ENCODE measurements at regions not wholly inside any gene's neighbourhood (a gene's known extent, or its start where the extent isn't known, plus 50 kb on each side); places are given as distances from the start of the nearest gene placed in this dataset.

DNA sequence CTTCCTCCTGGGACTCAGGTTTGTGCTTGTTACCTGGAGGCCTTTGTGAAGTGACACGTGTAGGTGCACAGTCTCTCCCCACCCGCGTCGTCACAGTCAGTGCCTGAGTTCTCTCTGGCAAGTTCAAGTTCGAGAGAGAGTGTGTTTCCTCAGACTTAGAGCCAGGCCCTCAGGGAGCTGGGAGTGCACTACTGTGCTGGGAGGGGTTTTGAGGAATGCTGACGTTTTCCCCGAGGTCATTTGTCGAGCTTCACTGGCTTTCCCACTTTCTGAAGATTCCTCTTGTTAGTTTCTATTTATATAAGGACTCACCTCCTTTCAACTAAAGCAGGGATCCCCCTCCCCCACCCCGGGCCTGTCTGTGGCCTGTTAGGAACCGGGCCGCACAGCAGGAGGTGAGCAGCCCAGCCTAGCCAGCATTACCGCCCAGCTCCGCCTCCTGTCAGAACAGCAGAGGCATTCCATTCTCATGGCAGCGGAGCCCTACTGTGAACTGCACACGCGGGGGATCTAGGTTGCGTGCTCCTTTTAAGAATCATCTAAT is 209.2 kb downstream of the DIRAS2 start:
- no peak for ATAC-seq (ENCODE audit: poor library complexity)
- ChIA-PET CTCF (no interaction called here), POLR2A (no interaction called here)
- no peaks in the 10 kb centered on the region for H3K4me1 ChIP-seq (ENCODE audit: insufficient read depth, low read length)
- no peak overlapping the region for H3K4me3 ChIP-seq (ENCODE audit: low read length)
- Mint-ChIP-seq H3K27ac (no peak overlapping the region), H3K4me3 (no peak overlapping the region), H3K36me3 (ENCODE audit: low read depth) (no peaks in the 10 kb centered on the region), H3K4me1 (ENCODE audit: low read depth) (no peaks in the 10 kb centered on the region), H3K9me3 (no peaks in the 10 kb centered on the region), H3K27me3 (peaks cover 43% of the 10 kb centered on the region)
- no peaks in the 10 kb centered on the region for H3K36me3 ChIP-seq (ENCODE audit: insufficient read depth, low read length)
- H3K27me3 ChIP-seq (ENCODE audit: control insufficient read depth in 1 of 2, insufficient read depth in 2 of 2, low read length in 2 of 2): peaks cover 10 to 15% of the 10 kb centered on the region in 2 experiments
- DNase-seq: no peak
- H3K9me3 ChIP-seq (ENCODE audit: control insufficient read depth in 1 of 2, insufficient read depth in 1 of 2, low read length in 2 of 2): no peaks in the 10 kb centered on the region
- TF ChIP-seq, protein P1, sequence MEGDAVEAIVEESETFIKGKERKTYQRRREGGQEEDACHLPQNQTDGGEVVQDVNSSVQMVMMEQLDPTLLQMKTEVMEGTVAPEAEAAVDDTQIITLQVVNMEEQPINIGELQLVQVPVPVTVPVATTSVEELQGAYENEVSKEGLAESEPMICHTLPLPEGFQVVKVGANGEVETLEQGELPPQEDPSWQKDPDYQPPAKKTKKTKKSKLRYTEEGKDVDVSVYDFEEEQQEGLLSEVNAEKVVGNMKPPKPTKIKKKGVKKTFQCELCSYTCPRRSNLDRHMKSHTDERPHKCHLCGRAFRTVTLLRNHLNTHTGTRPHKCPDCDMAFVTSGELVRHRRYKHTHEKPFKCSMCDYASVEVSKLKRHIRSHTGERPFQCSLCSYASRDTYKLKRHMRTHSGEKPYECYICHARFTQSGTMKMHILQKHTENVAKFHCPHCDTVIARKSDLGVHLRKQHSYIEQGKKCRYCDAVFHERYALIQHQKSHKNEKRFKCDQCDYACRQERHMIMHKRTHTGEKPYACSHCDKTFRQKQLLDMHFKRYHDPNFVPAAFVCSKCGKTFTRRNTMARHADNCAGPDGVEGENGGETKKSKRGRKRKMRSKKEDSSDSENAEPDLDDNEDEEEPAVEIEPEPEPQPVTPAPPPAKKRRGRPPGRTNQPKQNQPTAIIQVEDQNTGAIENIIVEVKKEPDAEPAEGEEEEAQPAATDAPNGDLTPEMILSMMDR (IDR thresholded peaks at IDR 0.05): no peak
- intact Hi-C loops (cut with DNase I, micrococcal nuclease): no loop called here
- no peak overlapping the region for H3K27ac ChIP-seq (ENCODE audit: low read depth in 1 of 2, low read length in 2 of 2)

- no peaks in the 10 kb centered on the region for H3K9me3 ChIP-seq (ENCODE audit: control insufficient read depth in 1 of 2, insufficient read depth in 1 of 2, low read length in 2 of 2)
- no peaks in the 10 kb centered on the region for H3K9me3 Mint-ChIP-seq
- H3K27me3 Mint-ChIP-seq: peaks cover 20% of the 10 kb centered on the region
- ChIA-PET POLR2A (no interaction called here), CTCF (no interaction called here)
- H3K4me1 Mint-ChIP-seq (ENCODE audit: low read depth): no peaks in the 10 kb centered on the region
- ATAC-seq (ENCODE audit: poor library complexity) (no peak), DNase-seq (no peak)
- TF ChIP-seq, protein P1 (IDR thresholded peaks at IDR 0.05): no peak
- H3K4me1 ChIP-seq (ENCODE audit: insufficient read depth, low read length): no peaks in the 10 kb centered on the region
- H3K27me3 ChIP-seq (ENCODE audit: control insufficient read depth in 1 of 2, insufficient read depth in 2 of 2, low read length in 2 of 2): peaks cover 4 to 6% of the 10 kb centered on the region in 2 experiments
- no peak overlapping the region for H3K27ac ChIP-seq (ENCODE audit: low read depth in 1 of 2, low read length in 2 of 2)
- no peaks in the 10 kb centered on the region for H3K36me3 ChIP-seq (ENCODE audit: insufficient read depth, low read length)
- no peak overlapping the region for H3K4me3 Mint-ChIP-seq
- H3K27ac Mint-ChIP-seq: no peak overlapping the region
- no peaks in the 10 kb centered on the region for H3K36me3 Mint-ChIP-seq (ENCODE audit: low read depth)
- intact Hi-C loops (cut with DNase I, micrococcal nuclease): no loop called here
- H3K4me3 ChIP-seq (ENCODE audit: low read length): no peak overlapping the region
These were observed 200.8 kb downstream of the DIRAS2 start for GRCh38 chr9:90441814-90442213.

DNA sequence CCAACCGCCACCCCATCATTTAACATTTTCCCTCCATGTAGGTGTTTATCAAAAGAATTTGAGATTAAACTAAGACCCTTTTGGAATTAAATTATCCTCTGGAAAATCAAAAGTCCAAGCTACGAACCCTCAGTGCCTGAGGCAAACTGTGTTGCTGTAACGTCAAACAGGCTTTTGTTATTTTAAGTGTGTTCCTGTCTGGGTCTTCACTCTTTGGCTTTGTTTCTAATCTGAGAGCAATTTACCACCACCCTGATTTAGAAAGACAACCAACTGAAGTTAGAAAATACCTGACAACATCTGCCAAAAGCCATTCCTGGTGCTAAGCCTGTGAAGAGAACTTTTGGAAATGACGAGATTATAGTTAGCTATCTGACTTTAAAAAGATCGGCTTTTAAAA is 199.9 kb downstream of the DIRAS2 start:
- ATAC-seq (ENCODE audit: poor library complexity) (no peak), DNase-seq (no peak)
- Mint-ChIP-seq H3K9me3 (no peaks in the 10 kb centered on the region), H3K27ac (no peak overlapping the region), H3K27me3 (peaks cover 24% of the 10 kb centered on the region), H3K4me1 (ENCODE audit: low read depth) (no peaks in the 10 kb centered on the region), H3K4me3 (no peak overlapping the region), H3K36me3 (ENCODE audit: low read depth) (no peaks in the 10 kb centered on the region)
- TF ChIP-seq, protein P1 (IDR thresholded peaks at IDR 0.05): no peak
- Histone ChIP-seq H3K36me3 (ENCODE audit: insufficient read depth, low read length) (no peaks in the 10 kb centered on the region), H3K4me1 (ENCODE audit: insufficient read depth, low read length) (no peaks in the 10 kb centered on the region), H3K9me3 (ENCODE audit: control insufficient read depth in 1 of 2, insufficient read depth in 1 of 2, low read length in 2 of 2) (no peaks in the 10 kb centered on the region), H3K27ac (ENCODE audit: low read depth in 1 of 2, low read length in 2 of 2) (no peak overlapping the region), H3K27me3 (ENCODE audit: control insufficient read depth in 1 of 2, insufficient read depth in 2 of 2, low read length in 2 of 2) (peaks cover 4 to 6% of the 10 kb centered on the region in 2 experiments), H3K4me3 (ENCODE audit: low read length) (no peak overlapping the region)
- intact Hi-C loops (cut with DNase I, micrococcal nuclease): no loop called here
- ChIA-PET CTCF (no interaction called here), POLR2A (no interaction called here)

Data from CD4-positive, alpha-beta T cell (primary cell).